Left ventricle myocardium inferior (tissue), 1 donor: ENCODE measurements at regions not wholly inside any gene's neighbourhood (a gene's known extent, or its start where the extent isn't known, plus 50 kb on each side); places are given as distances from the start of the nearest gene placed in this dataset.

Source experiments
- DNase-seq: peaks from one replicate; pipeline ENCODE4 v3.0.0-alpha.2; 2020
- H3K27ac ChIP-seq: fragments of 200-600 bp; replicated peaks from 2 replicates; pipeline ENCODE4 v1.8.0; 2021
- H3K27me3 ChIP-seq: fragments of 200-600 bp; 2 replicates; pipeline ENCODE4 v1.8.0; 2021; ENCODE audit warnings: low read depth
- H3K36me3 ChIP-seq: fragments of 200-600 bp; 2 replicates; pipeline ENCODE4 v1.8.0; 2021
- H3K4me1 ChIP-seq: fragments of 200-600 bp; 2 replicates; pipeline ENCODE4 v1.8.0; 2021
- H3K4me3 ChIP-seq: fragments of 200-600 bp; 2 replicates; pipeline ENCODE4 v1.8.0; 2021; ENCODE audit warnings: mild to moderate bottlenecking, moderate library complexity
- H3K9me3 ChIP-seq: fragments of 200-600 bp; replicated peaks from 2 replicates; pipeline ENCODE4 v1.8.0; 2021
- intact Hi-C: fragments of 100-400 bp; cut with micrococcal nuclease; formaldehyde crosslinking; loops from one replicate; pipeline ENCODE4 v1.11.0; 2022
- TF ChIP-seq, protein P1 (sequence below): fragments of 200-600 bp; IDR thresholded peaks from 2 replicates; pipeline ENCODE4 v1.8.0; 2021; ENCODE audit warnings: antibody characterized with exemption, mild to moderate bottlenecking, borderline replicate concordance
- donor health status: DM: no; HTN: yes; CAD: no; lungs with severe emphysema.

DNA sequence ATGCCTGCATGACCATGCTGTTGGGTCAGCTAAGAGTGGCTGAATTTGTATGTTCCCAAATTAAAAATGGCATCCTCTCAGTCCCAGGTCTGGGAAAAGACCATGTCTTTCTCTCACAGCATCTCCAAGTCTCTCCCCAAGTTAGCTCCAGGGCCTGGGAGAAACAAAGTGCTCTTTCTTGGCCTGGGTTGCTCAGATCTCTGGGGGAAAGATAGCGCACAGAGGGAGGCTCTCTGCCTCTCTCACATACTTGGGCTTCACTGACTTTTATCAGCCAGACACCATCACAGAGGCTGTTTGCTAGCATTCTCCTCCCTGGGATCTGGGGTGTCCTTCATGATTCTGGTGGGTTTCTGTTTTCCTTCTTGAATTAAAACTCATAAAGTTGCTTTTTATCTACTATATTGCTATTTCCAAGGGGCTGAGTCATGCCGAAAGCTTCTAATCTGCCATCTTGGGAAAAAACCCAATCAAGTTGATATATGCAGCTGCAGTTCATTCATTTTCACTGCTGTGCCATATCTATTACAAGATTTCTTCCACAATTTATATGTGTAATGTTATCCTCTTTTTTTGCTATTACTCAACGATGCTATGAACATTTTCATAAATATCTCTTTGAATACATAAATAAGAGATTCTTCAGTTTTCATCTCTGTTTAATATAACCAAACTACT is 190.2 kb downstream of the MOXD1 start:
- H3K36me3 ChIP-seq = no peaks in the 10 kb centered on the region
- peak overlapping the region; percentile 17 for H3K27ac ChIP-seq
- DNase-seq = no peak
- H3K9me3 ChIP-seq = no peaks in the 10 kb centered on the region
- H3K4me1 ChIP-seq = no peaks in the 10 kb centered on the region
- intact Hi-C loops = no loop called here
- no peaks in the 10 kb centered on the region for H3K27me3 ChIP-seq
- TF ChIP-seq, protein P1, sequence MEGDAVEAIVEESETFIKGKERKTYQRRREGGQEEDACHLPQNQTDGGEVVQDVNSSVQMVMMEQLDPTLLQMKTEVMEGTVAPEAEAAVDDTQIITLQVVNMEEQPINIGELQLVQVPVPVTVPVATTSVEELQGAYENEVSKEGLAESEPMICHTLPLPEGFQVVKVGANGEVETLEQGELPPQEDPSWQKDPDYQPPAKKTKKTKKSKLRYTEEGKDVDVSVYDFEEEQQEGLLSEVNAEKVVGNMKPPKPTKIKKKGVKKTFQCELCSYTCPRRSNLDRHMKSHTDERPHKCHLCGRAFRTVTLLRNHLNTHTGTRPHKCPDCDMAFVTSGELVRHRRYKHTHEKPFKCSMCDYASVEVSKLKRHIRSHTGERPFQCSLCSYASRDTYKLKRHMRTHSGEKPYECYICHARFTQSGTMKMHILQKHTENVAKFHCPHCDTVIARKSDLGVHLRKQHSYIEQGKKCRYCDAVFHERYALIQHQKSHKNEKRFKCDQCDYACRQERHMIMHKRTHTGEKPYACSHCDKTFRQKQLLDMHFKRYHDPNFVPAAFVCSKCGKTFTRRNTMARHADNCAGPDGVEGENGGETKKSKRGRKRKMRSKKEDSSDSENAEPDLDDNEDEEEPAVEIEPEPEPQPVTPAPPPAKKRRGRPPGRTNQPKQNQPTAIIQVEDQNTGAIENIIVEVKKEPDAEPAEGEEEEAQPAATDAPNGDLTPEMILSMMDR = no peak
- H3K4me3 ChIP-seq = no peak overlapping the region

DNA sequence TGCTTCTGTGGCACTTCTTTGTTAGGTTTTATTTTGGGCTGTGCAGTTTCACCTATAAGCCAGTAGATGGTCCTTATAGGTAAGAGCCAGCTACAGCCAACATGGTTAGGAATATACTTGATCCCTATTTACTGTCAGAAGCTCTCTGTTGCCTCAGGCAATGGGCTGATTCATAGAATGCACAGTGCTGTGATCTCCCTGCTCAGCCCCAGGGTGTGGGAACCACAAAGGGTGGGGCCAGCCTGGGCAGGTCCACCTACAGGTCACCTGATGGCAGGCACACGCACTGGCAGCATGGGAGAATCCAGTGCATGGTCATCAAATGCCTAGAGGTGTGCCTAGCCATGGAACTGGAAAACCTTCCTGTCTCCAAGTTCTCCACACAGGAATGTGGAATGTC is 191.9 kb downstream of the MOXD1 start:
- H3K4me3 ChIP-seq = no peak overlapping the region
- no peaks in the 10 kb centered on the region for H3K9me3 ChIP-seq
- TF ChIP-seq, protein P1 = no peak
- H3K36me3 ChIP-seq = no peaks in the 10 kb centered on the region
- H3K4me1 ChIP-seq = no peaks in the 10 kb centered on the region
- DNase-seq = no peak
- H3K27me3 ChIP-seq = no peaks in the 10 kb centered on the region
- intact Hi-C loops = no loop called here
- H3K27ac ChIP-seq = no peak overlapping the region

DNA sequence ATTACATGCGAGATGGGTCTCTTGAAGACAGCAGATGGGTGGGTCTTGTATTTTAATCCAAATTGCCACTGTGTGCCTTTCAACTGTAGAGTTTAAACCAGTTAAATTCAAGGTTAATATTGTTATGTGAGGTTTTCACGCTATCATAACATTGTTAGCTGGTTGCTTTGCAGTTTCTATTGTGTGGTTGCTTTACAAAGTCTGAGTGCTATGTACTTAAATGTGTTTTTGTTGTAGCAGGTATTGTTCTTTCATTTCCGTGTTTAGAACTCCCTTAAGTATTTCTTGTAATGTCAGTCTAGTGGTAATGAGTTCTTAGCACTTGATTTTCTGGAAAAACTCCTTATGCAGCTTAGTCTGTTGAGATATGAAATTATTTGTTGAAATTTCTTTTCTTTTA is 193.3 kb downstream of the MOXD1 start:
- Histone ChIP-seq H3K27me3 (no peaks in the 10 kb centered on the region), H3K36me3 (no peaks in the 10 kb centered on the region), H3K9me3 (no peaks in the 10 kb centered on the region), H3K4me3 (no peak overlapping the region), H3K4me1 (peaks cover 6% of the 10 kb centered on the region), H3K27ac (no peak overlapping the region)
- intact Hi-C loops = no loop called here
- TF ChIP-seq, protein P1 = no peak
- no peak for DNase-seq

DNA sequence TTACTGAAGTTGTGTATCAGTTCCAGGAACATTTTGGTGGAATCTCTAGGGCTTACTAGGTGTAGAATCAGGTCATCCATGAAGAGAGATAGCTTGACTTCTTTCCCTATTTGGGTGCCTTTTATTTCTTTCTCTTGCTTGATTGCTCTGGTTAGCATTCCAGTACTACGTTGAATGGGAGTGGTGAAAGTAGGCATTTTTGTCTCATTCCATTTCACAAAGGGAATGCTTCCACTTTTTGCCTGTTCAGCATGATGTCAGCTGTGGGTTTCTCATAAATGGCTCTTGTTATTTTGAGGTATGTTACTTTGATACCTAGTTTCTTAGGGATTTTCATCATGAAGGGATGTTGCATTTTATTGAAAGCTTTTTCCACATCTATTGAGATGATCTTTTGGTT is 195.3 kb downstream of the MOXD1 start:
- no peaks in the 10 kb centered on the region for H3K27me3 ChIP-seq
- TF ChIP-seq, protein P1 = no peak
- no peaks in the 10 kb centered on the region for H3K36me3 ChIP-seq
- no peak for DNase-seq
- intact Hi-C loops = no loop called here
- no peaks in the 10 kb centered on the region for H3K9me3 ChIP-seq
- no peak overlapping the region for H3K4me3 ChIP-seq
- no peak overlapping the region for H3K27ac ChIP-seq
- H3K4me1 ChIP-seq = peaks cover 15% of the 10 kb centered on the region

DNA sequence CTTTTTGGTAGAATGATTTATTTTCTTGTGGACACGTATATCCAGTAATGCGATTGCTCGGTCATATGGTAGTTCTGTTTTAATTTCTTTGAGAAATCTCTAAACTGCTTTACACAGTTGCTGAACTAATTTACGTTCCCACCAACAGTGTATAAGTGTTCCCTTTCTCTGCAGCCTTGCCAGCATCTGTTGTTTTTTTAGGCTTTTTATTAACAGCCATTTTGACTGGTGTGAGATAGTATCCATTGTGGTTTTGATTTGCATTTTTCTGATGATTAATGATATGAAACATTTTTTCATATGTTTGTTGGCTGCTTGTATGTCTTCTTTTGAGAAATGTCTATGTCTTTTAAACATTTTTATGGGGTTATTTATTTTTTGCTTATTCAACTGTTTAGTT is 196.7 kb downstream of the MOXD1 start:
- no peaks in the 10 kb centered on the region for H3K36me3 ChIP-seq
- H3K4me1 ChIP-seq = peaks cover 15% of the 10 kb centered on the region
- no peak overlapping the region for H3K27ac ChIP-seq
- DNase-seq = no peak
- no peak overlapping the region for H3K4me3 ChIP-seq
- intact Hi-C loops = no loop called here
- no peaks in the 10 kb centered on the region for H3K9me3 ChIP-seq
- no peaks in the 10 kb centered on the region for H3K27me3 ChIP-seq
- TF ChIP-seq, protein P1 = no peak
